ENCODE measurements at regions not wholly inside any gene's neighbourhood (a gene's known extent, or its start where the extent isn't known, plus 50 kb on each side); places are given as distances from the start of the nearest gene placed in this dataset.

DNA sequence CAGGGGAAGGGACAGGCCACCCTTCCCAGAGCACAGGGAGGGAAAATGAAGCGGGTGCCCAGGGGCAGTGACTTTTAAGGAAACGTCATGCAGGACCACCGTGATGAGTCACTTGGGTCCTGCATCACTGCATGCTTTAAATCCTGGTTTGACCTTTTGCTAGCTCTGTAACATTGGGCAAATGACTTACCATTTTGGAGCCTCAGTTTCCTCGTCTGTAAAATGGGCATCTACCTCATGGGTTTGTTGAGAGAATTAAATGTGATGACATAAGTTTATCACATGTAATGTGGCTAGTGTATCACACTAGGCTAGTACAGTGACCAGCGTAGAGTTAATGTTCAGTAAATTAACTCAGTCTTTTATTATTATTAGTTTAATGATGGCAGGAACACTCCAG lies 114.8 kb upstream of the IGSF21 start:
- H3K36me3 ChIP-seq: no peaks in the 10 kb centered on the region
- no peak for TF ChIP-seq CTCF (IDR thresholded peaks at IDR 0.05; ENCODE audit: low read depth, low read length)
- H3K27ac ChIP-seq: no peak overlapping the region
- no peaks in the 10 kb centered on the region for H3K9me3 ChIP-seq (ENCODE audit: severe bottlenecking)
- no peak for DNase-seq
- H3K27me3 ChIP-seq (ENCODE audit: insufficient read depth, low read depth, severe bottlenecking): no peaks in the 10 kb centered on the region
- no peak overlapping the region for H3K4me3 ChIP-seq (ENCODE audit: low read depth, low read length)

DNA sequence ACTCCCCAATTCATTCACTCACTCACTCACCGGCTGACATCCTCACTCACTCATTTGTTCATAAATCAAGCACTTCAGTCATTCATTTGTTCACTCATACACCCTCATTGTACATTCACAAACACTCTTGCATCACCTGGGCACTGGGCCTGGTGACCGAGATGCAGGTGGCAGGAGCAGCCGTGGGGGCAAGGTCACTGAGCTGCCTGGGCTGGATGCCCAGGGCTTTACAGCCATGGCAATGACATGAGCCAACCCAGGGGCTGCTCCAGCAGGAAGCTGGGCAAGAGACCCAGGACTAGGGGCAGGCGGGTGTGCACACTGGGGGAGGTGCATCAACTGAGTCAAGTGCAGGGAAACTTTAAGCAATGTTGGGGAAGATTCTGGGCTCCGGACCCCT lies 113.6 kb upstream of the IGSF21 start:
- no peaks in the 10 kb centered on the region for H3K27me3 ChIP-seq (ENCODE audit: insufficient read depth, low read depth, severe bottlenecking)
- no peak overlapping the region for H3K27ac ChIP-seq
- H3K36me3 ChIP-seq: no peaks in the 10 kb centered on the region
- no peak overlapping the region for H3K4me3 ChIP-seq (ENCODE audit: low read depth, low read length)
- DNase-seq: no peak
- H3K9me3 ChIP-seq (ENCODE audit: severe bottlenecking): no peaks in the 10 kb centered on the region
- TF ChIP-seq CTCF (IDR thresholded peaks at IDR 0.05; ENCODE audit: low read depth, low read length): no peak

DNA sequence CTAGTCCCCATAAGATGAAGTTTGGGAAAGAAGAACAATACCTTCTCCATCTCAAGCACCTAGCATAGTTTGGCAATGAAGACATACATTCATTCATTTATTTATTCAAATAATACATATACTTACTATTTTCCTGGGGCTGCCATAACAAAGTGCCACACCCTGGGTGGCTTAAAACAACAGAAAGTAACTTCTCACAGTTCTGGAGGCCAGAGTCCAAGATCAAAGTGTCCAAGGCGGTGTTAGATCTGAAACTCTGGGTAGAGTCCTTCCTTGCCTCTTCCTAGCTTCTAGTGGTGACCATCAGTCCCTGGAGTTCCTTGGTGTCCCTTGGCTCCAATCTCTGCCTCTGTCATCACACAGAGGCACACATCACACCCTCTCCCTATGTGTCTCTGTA lies 112.1 kb upstream of the IGSF21 start:
- no peak for TF ChIP-seq CTCF (IDR thresholded peaks at IDR 0.05; ENCODE audit: low read depth, low read length)
- no peaks in the 10 kb centered on the region for H3K9me3 ChIP-seq (ENCODE audit: severe bottlenecking)
- H3K27ac ChIP-seq: no peak overlapping the region
- no peaks in the 10 kb centered on the region for H3K36me3 ChIP-seq
- no peak for DNase-seq
- H3K27me3 ChIP-seq (ENCODE audit: insufficient read depth, low read depth, severe bottlenecking): no peaks in the 10 kb centered on the region
- no peak overlapping the region for H3K4me3 ChIP-seq (ENCODE audit: low read depth, low read length)

- H3K4me3 ChIP-seq (ENCODE audit: low read depth, low read length): no peak overlapping the region
- DNase-seq: peak; percentile 33
- H3K36me3 ChIP-seq: no peaks in the 10 kb centered on the region
- no peak overlapping the region for H3K27ac ChIP-seq
- peak; percentile 43 for TF ChIP-seq CTCF (IDR thresholded peaks at IDR 0.05; ENCODE audit: low read depth, low read length)
- H3K9me3 ChIP-seq (ENCODE audit: severe bottlenecking): no peaks in the 10 kb centered on the region
- H3K27me3 ChIP-seq (ENCODE audit: insufficient read depth, low read depth, severe bottlenecking): no peaks in the 10 kb centered on the region
Observed at GRCh38 chr1:17998889-17999288, 108.7 kb upstream of the IGSF21 start.

- Histone ChIP-seq H3K9me3 (ENCODE audit: severe bottlenecking) (no peaks in the 10 kb centered on the region), H3K27me3 (ENCODE audit: insufficient read depth, low read depth, severe bottlenecking) (no peaks in the 10 kb centered on the region), H3K36me3 (no peaks in the 10 kb centered on the region), H3K4me3 (ENCODE audit: low read depth, low read length) (no peak overlapping the region), H3K27ac (no peak overlapping the region)
- no peak for DNase-seq
- TF ChIP-seq CTCF (IDR thresholded peaks at IDR 0.05; ENCODE audit: low read depth, low read length): no peak
Observed at GRCh38 chr1:17999884-18000283, 107.7 kb upstream of the IGSF21 start.

DNA sequence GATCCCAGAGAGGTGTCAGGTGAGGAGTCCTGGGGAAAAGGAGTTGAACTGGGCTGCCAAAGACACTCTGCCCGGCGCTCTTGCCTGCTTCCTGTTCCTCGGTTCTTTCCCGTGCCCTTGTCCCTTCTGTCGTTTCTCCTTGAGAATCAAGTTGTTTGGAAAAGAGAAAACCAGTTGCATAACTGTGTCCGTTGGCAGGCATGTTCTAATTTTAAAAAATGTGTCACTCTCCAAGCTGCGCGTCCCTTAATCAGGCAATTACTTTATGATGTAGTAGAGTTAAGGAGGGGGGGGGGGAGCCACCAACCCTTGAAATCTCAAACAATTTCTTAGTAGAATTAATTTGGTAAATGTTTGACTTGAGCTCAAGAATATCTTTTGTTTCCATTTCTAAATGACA lies 105.9 kb upstream of the IGSF21 start:
- no peaks in the 10 kb centered on the region for H3K27me3 ChIP-seq (ENCODE audit: insufficient read depth, low read depth, severe bottlenecking)

More for the DNA sequence above, 105.9 kb upstream of the IGSF21 start:
- DNase-seq: no peak
- no peaks in the 10 kb centered on the region for H3K9me3 ChIP-seq (ENCODE audit: severe bottlenecking)
- H3K27ac ChIP-seq: no peak overlapping the region
- no peak for TF ChIP-seq CTCF (IDR thresholded peaks at IDR 0.05; ENCODE audit: low read depth, low read length)
- H3K4me3 ChIP-seq (ENCODE audit: low read depth, low read length): no peak overlapping the region
- no peaks in the 10 kb centered on the region for H3K36me3 ChIP-seq
